OCI-LY1 (cell line): ENCODE measurements at regions not wholly inside any gene's neighbourhood (a gene's known extent, or its start where the extent isn't known, plus 50 kb on each side); places are given as distances from the start of the nearest gene placed in this dataset.

Experiments
- H2AFZ ChIP-seq: fragments of 200-600 bp; sonication (generic), shearing (Covaris generic); 2 replicates; pipeline ENCODE4 v1.6.0; 2014; ENCODE audit warnings: antibody characterized with exemption, mild to moderate bottlenecking, low read length
- H3F3A ChIP-seq: fragments of 200-600 bp; sonication (generic), shearing (Covaris generic); 2 replicates; pipeline ENCODE4 v1.6.0; 2014; ENCODE audit warnings: mild to moderate bottlenecking, antibody characterized with exemption, low read length, moderate library complexity; ENCODE audit not compliant: insufficient read depth
- H3K27ac ChIP-seq: fragments of 200-600 bp; sonication (generic); 2 replicates; pipeline ENCODE4 v1.5.1; 2014; ENCODE audit warnings: low read length, mixed run types, mild to moderate bottlenecking, low read depth; ENCODE audit not compliant: poor library complexity, severe bottlenecking
- H3K27me3 ChIP-seq: fragments of 200-600 bp; sonication (generic); 2 replicates; pipeline ENCODE4 v1.6.0; 2014; ENCODE audit warnings: antibody characterized with exemption, mild to moderate bottlenecking, low read length, moderate library complexity; ENCODE audit not compliant: insufficient read depth
- H3K36me3 ChIP-seq: fragments of 200-600 bp; sonication (generic); 2 replicates; pipeline ENCODE4 v1.6.1; 2014; ENCODE audit warnings: mild to moderate bottlenecking, antibody characterized with exemption, low read length, moderate library complexity, mixed read lengths; ENCODE audit not compliant: insufficient read depth
- H3K4me1 ChIP-seq: fragments of 200-600 bp; sonication (generic); 2 replicates; pipeline ENCODE4 v1.5.1; 2014; ENCODE audit warnings: mild to moderate bottlenecking, low read length, moderate library complexity; ENCODE audit not compliant: insufficient read depth, severe bottlenecking
- H3K4me2 ChIP-seq: fragments of 200-600 bp; sonication (generic), shearing (Covaris generic); 2 replicates; pipeline ENCODE4 v1.6.1; 2014; ENCODE audit warnings: low read length
- H3K4me3 ChIP-seq: fragments of 200-600 bp; sonication (generic); 2 replicates; pipeline ENCODE4 v1.5.1; 2014; ENCODE audit warnings: low read length, low read depth, mild to moderate bottlenecking, mixed read lengths; ENCODE audit not compliant: poor library complexity, severe bottlenecking
- H3K79me2 ChIP-seq: fragments of 200-600 bp; shearing (Covaris generic); 2 replicates; pipeline ENCODE4 v1.6.1; 2016; ENCODE audit warnings: mixed run types, low read length, mixed read lengths; ENCODE audit not compliant: insufficient read depth
- H3K9ac ChIP-seq: fragments of 200-600 bp; sonication (generic), shearing (Covaris generic); 2 replicates; pipeline ENCODE4 v1.6.1; 2014; ENCODE audit warnings: mild to moderate bottlenecking, low read length, mixed read lengths
- H3K9me2 ChIP-seq: fragments of 200-600 bp; sonication (generic), shearing (Covaris generic); 2 replicates; pipeline ENCODE4 v1.6.1; 2014; ENCODE audit warnings: low read depth, mild to moderate bottlenecking, low read length, mixed read lengths
- H3K9me3 ChIP-seq: fragments of 200-600 bp; shearing (Covaris generic); 2 replicates; pipeline ENCODE4 v1.6.1; 2014; ENCODE audit warnings: low read length, mixed read lengths
- H4K20me1 ChIP-seq: fragments of 200-600 bp; sonication (generic), shearing (Covaris generic); 2 replicates; pipeline ENCODE4 v1.6.0; 2016; ENCODE audit warnings: mild to moderate bottlenecking, low read length; ENCODE audit not compliant: insufficient read depth
- EZH2 ChIP-seq: fragments of 200-600 bp; sonication (generic), shearing (Covaris generic); IDR thresholded peaks from 2 replicates; pipeline ENCODE4 v1.8.0; 2017; ENCODE audit warnings: borderline replicate concordance, mixed run types, mild to moderate bottlenecking, antibody characterized with exemption, low read length, moderate library complexity, mixed read lengths
- TF ChIP-seq, protein P1 (sequence below): fragments of 200-600 bp; sonication (generic), shearing (Covaris generic); IDR thresholded peaks from 2 replicates; pipeline ENCODE4 v1.5.1; 2017; ENCODE audit warnings: mild to moderate bottlenecking, antibody characterized with exemption, low read length, moderate library complexity, mixed read lengths

DNA sequence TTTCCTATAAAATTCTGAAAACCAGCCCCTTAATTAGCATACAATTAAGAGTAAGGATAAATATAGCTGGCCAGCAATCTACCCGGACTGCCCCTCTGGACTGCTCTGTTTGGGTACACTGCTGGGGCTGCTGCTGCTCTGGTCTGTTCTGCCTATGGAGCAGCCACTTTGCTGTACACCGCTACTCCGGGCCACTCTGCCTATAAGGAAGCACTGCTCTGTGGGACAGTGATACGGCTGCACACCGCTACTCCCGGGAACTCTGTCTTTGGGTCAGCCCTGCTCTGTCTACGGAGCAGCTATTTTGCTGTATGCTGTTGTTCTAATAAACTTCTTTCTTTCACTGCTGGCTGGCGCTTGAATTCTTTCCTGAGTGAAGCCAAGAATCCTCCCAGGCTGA, 316.5 kb upstream of the PLSCR5 start:
- H4K20me1 ChIP-seq = no peaks in the 10 kb centered on the region
- no peak overlapping the region for H3K9ac ChIP-seq
- H3K4me1 ChIP-seq = no peaks in the 10 kb centered on the region
- H3K36me3 ChIP-seq = no peaks in the 10 kb centered on the region
- H3K27ac ChIP-seq = no peak overlapping the region
- no peak overlapping the region for H3K4me2 ChIP-seq
- no peaks in the 10 kb centered on the region for H3K79me2 ChIP-seq
- no peaks in the 10 kb centered on the region for H3K27me3 ChIP-seq
- H3F3A ChIP-seq = no peaks in the 10 kb centered on the region; the same call in 1 of the 2 replicates
- H3K9me2 ChIP-seq = no peaks in the 10 kb centered on the region
- no peak overlapping the region for H3K4me3 ChIP-seq
- H2AFZ ChIP-seq = no peak overlapping the region
- TF ChIP-seq EZH2 = no peak
- TF ChIP-seq, protein P1, sequence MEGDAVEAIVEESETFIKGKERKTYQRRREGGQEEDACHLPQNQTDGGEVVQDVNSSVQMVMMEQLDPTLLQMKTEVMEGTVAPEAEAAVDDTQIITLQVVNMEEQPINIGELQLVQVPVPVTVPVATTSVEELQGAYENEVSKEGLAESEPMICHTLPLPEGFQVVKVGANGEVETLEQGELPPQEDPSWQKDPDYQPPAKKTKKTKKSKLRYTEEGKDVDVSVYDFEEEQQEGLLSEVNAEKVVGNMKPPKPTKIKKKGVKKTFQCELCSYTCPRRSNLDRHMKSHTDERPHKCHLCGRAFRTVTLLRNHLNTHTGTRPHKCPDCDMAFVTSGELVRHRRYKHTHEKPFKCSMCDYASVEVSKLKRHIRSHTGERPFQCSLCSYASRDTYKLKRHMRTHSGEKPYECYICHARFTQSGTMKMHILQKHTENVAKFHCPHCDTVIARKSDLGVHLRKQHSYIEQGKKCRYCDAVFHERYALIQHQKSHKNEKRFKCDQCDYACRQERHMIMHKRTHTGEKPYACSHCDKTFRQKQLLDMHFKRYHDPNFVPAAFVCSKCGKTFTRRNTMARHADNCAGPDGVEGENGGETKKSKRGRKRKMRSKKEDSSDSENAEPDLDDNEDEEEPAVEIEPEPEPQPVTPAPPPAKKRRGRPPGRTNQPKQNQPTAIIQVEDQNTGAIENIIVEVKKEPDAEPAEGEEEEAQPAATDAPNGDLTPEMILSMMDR = no peak
- H3K9me3 ChIP-seq = no peaks in the 10 kb centered on the region

DNA sequence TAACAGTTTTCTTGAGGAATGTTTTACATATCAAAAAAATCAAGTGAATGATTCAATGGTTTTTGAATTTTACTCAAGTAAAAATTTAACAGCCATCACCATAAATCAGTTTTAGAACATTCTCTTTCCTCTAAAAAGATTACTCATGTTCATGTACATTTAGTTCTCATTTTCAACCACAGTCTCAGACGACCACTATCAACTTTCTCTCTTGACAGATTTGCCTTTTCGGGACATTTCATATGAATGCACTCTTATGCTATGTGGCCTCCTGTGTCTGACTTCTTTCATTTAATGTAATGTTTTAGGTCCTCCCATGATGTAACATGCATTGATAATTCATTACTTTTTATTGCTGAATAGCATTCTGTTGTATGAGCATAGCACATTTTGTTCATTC, 309.3 kb upstream of the PLSCR5 start:
- H3K9ac ChIP-seq = no peak overlapping the region
- H3K36me3 ChIP-seq = no peaks in the 10 kb centered on the region
- no peaks in the 10 kb centered on the region for H3F3A ChIP-seq
- H3K9me3 ChIP-seq = no peaks in the 10 kb centered on the region
- no peak overlapping the region for H2AFZ ChIP-seq
- H4K20me1 ChIP-seq = no peaks in the 10 kb centered on the region
- H3K79me2 ChIP-seq = no peaks in the 10 kb centered on the region
- no peak overlapping the region for H3K4me3 ChIP-seq
- no peak overlapping the region for H3K4me2 ChIP-seq
- no peak for TF ChIP-seq EZH2
- TF ChIP-seq, protein P1 = no peak
- H3K4me1 ChIP-seq = no peaks in the 10 kb centered on the region
- H3K27me3 ChIP-seq = no peaks in the 10 kb centered on the region
- no peaks in the 10 kb centered on the region for H3K9me2 ChIP-seq
- H3K27ac ChIP-seq = no peak overlapping the region

DNA sequence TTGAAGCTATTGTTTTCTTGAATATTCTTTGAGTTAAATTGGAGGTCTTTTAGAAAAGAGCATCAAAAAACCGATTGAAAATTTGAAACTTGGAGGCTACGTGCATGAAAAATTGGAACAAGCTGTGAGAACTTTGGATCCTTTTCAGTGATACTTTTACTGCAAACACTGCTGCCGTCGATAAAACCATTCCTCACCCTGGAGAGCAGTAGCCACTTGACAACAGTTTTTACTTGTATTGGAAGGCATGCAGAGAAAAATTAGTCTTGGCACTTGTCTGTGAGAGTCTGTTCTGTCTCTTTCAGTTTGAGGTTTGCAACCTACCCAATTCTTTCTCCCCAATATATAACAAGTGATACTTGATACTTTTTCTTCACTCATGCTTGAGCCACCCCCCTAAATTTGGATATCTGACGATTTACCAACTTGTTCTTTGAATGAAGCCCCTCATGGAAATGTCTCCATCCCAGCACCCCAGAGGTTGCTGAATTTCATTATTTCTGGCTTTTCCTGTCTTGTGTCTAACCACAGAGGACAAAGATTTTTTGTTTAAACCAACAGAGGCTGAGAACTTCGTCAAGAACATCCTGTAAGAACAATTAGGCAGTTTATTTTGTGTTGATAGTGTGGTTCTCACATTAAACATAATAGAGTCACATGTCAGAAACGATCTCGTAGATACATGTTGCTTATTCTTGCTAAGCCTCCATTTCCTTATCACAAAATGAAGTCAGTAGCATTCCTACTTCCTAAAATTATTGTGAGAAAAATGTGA, 307.3 kb upstream of the PLSCR5 start:
- no peak overlapping the region for H3K4me3 ChIP-seq
- H3K9me2 ChIP-seq = no peaks in the 10 kb centered on the region; the same call in 1 of the 2 replicates
- no peak overlapping the region for H3K9ac ChIP-seq
- TF ChIP-seq EZH2 = no peak
- TF ChIP-seq, protein P1 = no peak
- H3K9me3 ChIP-seq = no peaks in the 10 kb centered on the region
- H3K4me2 ChIP-seq = no peak overlapping the region
- no peak overlapping the region for H2AFZ ChIP-seq
- H3K4me1 ChIP-seq = no peaks in the 10 kb centered on the region
- no peaks in the 10 kb centered on the region for H3K79me2 ChIP-seq
- no peaks in the 10 kb centered on the region for H3K27me3 ChIP-seq
- no peaks in the 10 kb centered on the region for H4K20me1 ChIP-seq
- no peaks in the 10 kb centered on the region for H3F3A ChIP-seq
- no peaks in the 10 kb centered on the region for H3K36me3 ChIP-seq
- no peak overlapping the region for H3K27ac ChIP-seq
